A549 (cell line): ENCODE measurements at regions not wholly inside any gene's neighbourhood (a gene's known extent, or its start where the extent isn't known, plus 50 kb on each side); places are given as distances from the start of the nearest gene placed in this dataset.
"Not testable (repeated sequence)": the region's sequence is repeated elsewhere in the genome, so short reads cannot be mapped to it uniquely, and the experiment has no call there.

Experiments used
- ATAC-seq, 2 experiments: fragments of 200-7000 bp in 1 of 2; fragments of >200 bp in 1 of 2; cut with Nextera tagmentation in 1 of 2; cut with Tn5 transposase in 1 of 2; 3 replicates each; pipeline versions ENCODE4 v1.8.0 to v1.9.1; 2018 to 2020; ENCODE audit warnings: mild to moderate bottlenecking in 1 of 2, moderate library complexity in 1 of 2
- CTCF ChIA-PET: fragments of 300-600 bp; sonication (Branson Sonifier 250); formaldehyde crosslinking; extraction: SDS; loops from one replicate; lab custom pipeline; 2021; ENCODE audit warnings: antibody characterized with exemption, inconsistent platforms; lab: Yijun Ruan, JAX
- POLR2A ChIA-PET: fragments of 350-600 bp; formaldehyde crosslinking; extraction: SDS; loops from one replicate; lab custom pipeline; 2021; ENCODE audit warnings: antibody characterized with exemption, inconsistent platforms; lab: Yijun Ruan, JAX
- DNase-seq, 2 experiments: peaks; one replicate each; pipeline versions ENCODE4 v3.0.0 to v3.0.0-alpha.2; 2011 to 2016; ENCODE audit warnings: low read depth in 1 of 2, low spot score in 1 of 2
- FAIRE-seq: peaks from 2 replicates; lab custom pipeline; 2011; peaks lifted over from hg19 to GRCh38; lab: Jason Lieb, UNC
- H3K27ac ChIP-seq, 2 experiments: fragments of >200 bp; sonication (Bioruptor Twin); formaldehyde crosslinking; 3 replicates each; pipeline ENCODE4 v1.5.1; 2016 to 2017
- H3K4me1 ChIP-seq: fragments of >200 bp; sonication (Bioruptor Twin); formaldehyde crosslinking; 3 replicates; pipeline ENCODE4 v1.6.1; 2016
- H3K4me2 ChIP-seq: fragments of >200 bp; sonication (Bioruptor Twin); formaldehyde crosslinking; 3 replicates; pipeline ENCODE4 v1.6.1; 2016
- H3K4me3 ChIP-seq: fragments of >200 bp; sonication (Bioruptor Twin); formaldehyde crosslinking; 3 replicates; pipeline ENCODE4 v1.5.1; 2016
- H3K9me3 ChIP-seq: fragments of >200 bp; sonication (Bioruptor Twin); formaldehyde crosslinking; 3 replicates; pipeline ENCODE4 v1.6.1; 2016
- RAD21 ChIP-seq, 2 experiments: fragments of >200 bp in 1 of 2; sonication (Bioruptor Twin) in 1 of 2; formaldehyde crosslinking in 1 of 2; IDR thresholded peaks in 1 of 2; conservative IDR thresholded peaks in 1 of 2; 2 replicates in 1 of 2; 3 replicates in 1 of 2; pipeline ENCODE4 v1.6.1; 2012 to 2018; ENCODE audit warnings: inconsistent platforms in 1 of 2
- WGBS: methylation state at CpG from one replicate; pipeline ENCODE4 v1.1.6; 2017; ENCODE audit errors: missing lambda C conversion rate; 5-methylcytosine and 5-hydroxymethylcytosine counted together

GRCh38 chr7:65561786-65562372, 188.2 kb downstream of the ZNF92 start:
- H3K9me3 ChIP-seq, CTCF ChIA-PET: not testable (repeated sequence)

GRCh38 chr7:65562522-65562921, 188.9 kb downstream of the ZNF92 start:
- POLR2A ChIA-PET, H3K4me1 ChIP-seq: not testable (repeated sequence)
- TF ChIP-seq RAD21 (conservative IDR thresholded peaks at IDR 0.05 in 1 of 2, IDR thresholded peaks at IDR 0.05 in 1 of 2), result peak in 1 of 2 experiments; percentile 24; a peak in 1 of 5 replicates
- TF ChIP-seq, all 56 proteins: peak for 1; not testable (repeated sequence) for 55
- H3K9me3 ChIP-seq, CTCF ChIA-PET, H3K27ac ChIP-seq, DNase-seq, H3K4me3 ChIP-seq, FAIRE-seq, H3K4me2 ChIP-seq: not testable (repeated sequence)
- peak; percentile 93 for ATAC-seq
- whole genome bisulfite sequencing, result 13% methylated on average over 1 of the region's 2 CpGs

More at GRCh38 chr7:65561786-65562372, 188.2 kb downstream of the ZNF92 start:
- ATAC-seq, result peak in 1 of 2 experiments; percentile 25; a peak in 1 of 6 replicates
- FAIRE-seq, DNase-seq, H3K4me3 ChIP-seq, H3K27ac ChIP-seq, H3K4me1 ChIP-seq, POLR2A ChIA-PET, H3K4me2 ChIP-seq: not testable (repeated sequence)
- 66% methylated on average over 5 of the region's 6 CpGs for WGBS

GRCh38 chr7:65563333-65563732, 189.7 kb downstream of the ZNF92 start:
- no CpG with 5 or more reads among the region's 1 CpG for WGBS
- ATAC-seq, H3K4me1 ChIP-seq, H3K4me2 ChIP-seq, H3K4me3 ChIP-seq, POLR2A ChIA-PET, H3K9me3 ChIP-seq, H3K27ac ChIP-seq, DNase-seq, CTCF ChIA-PET, FAIRE-seq: not testable (repeated sequence)

GRCh38 chr7:65568226-65568625, 194.6 kb downstream of the ZNF92 start:
- POLR2A ChIA-PET, DNase-seq, H3K27ac ChIP-seq, H3K9me3 ChIP-seq, CTCF ChIA-PET, FAIRE-seq, H3K4me1 ChIP-seq, H3K4me2 ChIP-seq, H3K4me3 ChIP-seq, ATAC-seq: not testable (repeated sequence)
- no CpG with 5 or more reads among the region's 6 CpGs for WGBS

- H3K9me3 ChIP-seq, FAIRE-seq, H3K4me3 ChIP-seq, CTCF ChIA-PET, H3K27ac ChIP-seq, POLR2A ChIA-PET, H3K4me2 ChIP-seq, H3K4me1 ChIP-seq, DNase-seq: not testable (repeated sequence)
- ATAC-seq, result peak in 1 of 2 experiments; percentile 39; a peak in 1 of 6 replicates
- WGBS, result no CpG with 5 or more reads among the region's 1 CpG
These were observed 197.3 kb downstream of the ZNF92 start for GRCh38 chr7:65570990-65571389.

- CTCF ChIA-PET, H3K4me2 ChIP-seq, POLR2A ChIA-PET: not testable (repeated sequence)
These were observed 198.9 kb downstream of the ZNF92 start for GRCh38 chr7:65572581-65572980.

GRCh38 chr7:65576370-65576769, 202.7 kb downstream of the ZNF92 start:
- POLR2A ChIA-PET, H3K9me3 ChIP-seq, H3K4me2 ChIP-seq, H3K4me1 ChIP-seq, H3K27ac ChIP-seq, FAIRE-seq, ATAC-seq, DNase-seq, CTCF ChIA-PET, H3K4me3 ChIP-seq: not testable (repeated sequence)
- no CpG with 5 or more reads among the region's 1 CpG for WGBS

More at GRCh38 chr7:65572581-65572980, 198.9 kb downstream of the ZNF92 start:
- 74% methylated on average over 31 of the region's 35 CpGs for WGBS
- not testable (repeated sequence) for H3K4me1 ChIP-seq, ATAC-seq, DNase-seq, H3K27ac ChIP-seq, H3K9me3 ChIP-seq, FAIRE-seq, H3K4me3 ChIP-seq

GRCh38 chr7:65582518-65583119, 209.0 kb downstream of the ZNF92 start:
- FAIRE-seq, POLR2A ChIA-PET, DNase-seq, H3K4me3 ChIP-seq, CTCF ChIA-PET, H3K9me3 ChIP-seq, H3K4me1 ChIP-seq, H3K4me2 ChIP-seq, H3K27ac ChIP-seq, ATAC-seq: not testable (repeated sequence)
- WGBS, result 33% methylated on average over 1 of the region's 2 CpGs

GRCh38 chr7:65602495-65602894, 228.8 kb downstream of the ZNF92 start:
- ATAC-seq, CTCF ChIA-PET, H3K9me3 ChIP-seq, H3K27ac ChIP-seq, H3K4me2 ChIP-seq, H3K4me3 ChIP-seq, FAIRE-seq, H3K4me1 ChIP-seq, DNase-seq, POLR2A ChIA-PET: not testable (repeated sequence)
- 0% methylated on average over 1 of the region's 1 CpG for WGBS
